SK-N-SH treated with all-trans-retinoic acid at 6 μM for 48 hours (cell line): ENCODE measurements at regions not wholly inside any gene's neighbourhood (a gene's known extent, or its start where the extent isn't known, plus 50 kb on each side); places are given as distances from the start of the nearest gene placed in this dataset.

Experiments
- ATAC-seq: fragments of 200-7000 bp; cut with Tn5 transposase; 3 replicates; pipeline ENCODE4 v1.9.1; 2020; ENCODE audit warnings: mild to moderate bottlenecking, moderate library complexity
- ARNTL ChIP-seq: fragments of 450-650 bp; formaldehyde crosslinking; IDR thresholded peaks from 2 replicates; pipeline ENCODE4 v1.5.0; 2020; ENCODE audit warnings: low read depth, mild to moderate bottlenecking, moderate library complexity, borderline replicate concordance
- BACH2 ChIP-seq: fragments of 250-450 bp; sonication (Bioruptor Pico); IDR thresholded peaks from 2 replicates; pipeline ENCODE4 v1.9.0; 2021; ENCODE audit warnings: mild to moderate bottlenecking, borderline replicate concordance
- CSDC2 ChIP-seq: fragments of 250-450 bp; sonication (Bioruptor Pico); IDR thresholded peaks from 2 replicates; pipeline ENCODE4 v1.5.0; 2020; ENCODE audit warnings: mild to moderate bottlenecking, moderate library complexity
- CSRNP3 ChIP-seq: fragments of 250-450 bp; sonication (Bioruptor Pico); IDR thresholded peaks from 2 replicates; pipeline ENCODE4 v1.5.1; 2021; ENCODE audit warnings: mild to moderate bottlenecking, moderate library complexity
- ESRRG ChIP-seq: fragments of 250-450 bp; sonication (Bioruptor Pico); IDR thresholded peaks from 2 replicates; pipeline ENCODE4 v1.6.1; 2021; ENCODE audit warnings: mild to moderate bottlenecking
- GLIS3 ChIP-seq: fragments of 250-450 bp; sonication (Bioruptor Pico); IDR thresholded peaks from 2 replicates; pipeline ENCODE4 v1.5.0; 2020; ENCODE audit warnings: mild to moderate bottlenecking, moderate library complexity
- ISL1 ChIP-seq: fragments of 250-450 bp; sonication (Bioruptor Pico); IDR thresholded peaks from 2 replicates; pipeline ENCODE4 v2.1.2; 2022; ENCODE audit warnings: mild to moderate bottlenecking, moderate library complexity
- OSR1 ChIP-seq: fragments of 250-450 bp; sonication (Bioruptor Pico); IDR thresholded peaks from 2 replicates; pipeline ENCODE4 v1.8.0; 2022; ENCODE audit warnings: moderate library complexity, mild to moderate bottlenecking, inconsistent platforms
- PATZ1 ChIP-seq: fragments of 250-450 bp; sonication (Bioruptor Pico); IDR thresholded peaks from 2 replicates; pipeline ENCODE4 v1.8.0; 2020; ENCODE audit warnings: mild to moderate bottlenecking, moderate library complexity, borderline replicate concordance
- PPARA ChIP-seq: fragments of 250-450 bp; sonication (Bioruptor Pico); IDR thresholded peaks from 2 replicates; pipeline ENCODE4 v1.5.0; 2020; ENCODE audit warnings: mild to moderate bottlenecking, borderline replicate concordance
- RARB ChIP-seq: fragments of 250-450 bp; sonication (Bioruptor Pico); IDR thresholded peaks from 2 replicates; pipeline ENCODE4 v1.8.0; 2021; ENCODE audit warnings: mild to moderate bottlenecking, moderate library complexity
- SNAI2 ChIP-seq: fragments of 250-450 bp; sonication (Bioruptor Pico); IDR thresholded peaks from 2 replicates; pipeline ENCODE4 v1.5.0; 2020; ENCODE audit warnings: mild to moderate bottlenecking, moderate library complexity
- TCF4 ChIP-seq: fragments of 250-450 bp; sonication (Bioruptor Pico); IDR thresholded peaks from 2 replicates; pipeline ENCODE4 v1.8.0; 2021; ENCODE audit warnings: mild to moderate bottlenecking, moderate library complexity, borderline replicate concordance
- TOX ChIP-seq: fragments of 250-450 bp; sonication (Bioruptor Pico); IDR thresholded peaks from 2 replicates; pipeline ENCODE4 v1.8.0; 2021; ENCODE audit warnings: mild to moderate bottlenecking, moderate library complexity, borderline replicate concordance
- TSHZ2 ChIP-seq: fragments of 250-450 bp; sonication (Bioruptor Pico); IDR thresholded peaks from 2 replicates; pipeline ENCODE4 v1.5.0; 2020; ENCODE audit warnings: mild to moderate bottlenecking, moderate library complexity
- ZC3H10 ChIP-seq: fragments of 250-450 bp; sonication (Bioruptor Pico); IDR thresholded peaks from 2 replicates; pipeline ENCODE4 v1.5.1; 2021; ENCODE audit warnings: mild to moderate bottlenecking, moderate library complexity
- ZFP3 ChIP-seq: fragments of 250-450 bp; sonication (Bioruptor Pico); IDR thresholded peaks from 2 replicates; pipeline ENCODE4 v1.5.0; 2020; ENCODE audit warnings: mild to moderate bottlenecking, moderate library complexity
- ZFP30 ChIP-seq: fragments of 450-650 bp; formaldehyde crosslinking; IDR thresholded peaks from 2 replicates; pipeline ENCODE4 v1.5.0; 2022; ENCODE audit warnings: mild to moderate bottlenecking, moderate library complexity
- ZNF565 ChIP-seq: fragments of 450-650 bp; formaldehyde crosslinking; conservative IDR thresholded peaks from 2 replicates; pipeline ENCODE4 v1.5.0; 2020; ENCODE audit warnings: low read depth, mild to moderate bottlenecking, moderate library complexity
- ZNF70 ChIP-seq: fragments of 450-650 bp; formaldehyde crosslinking; IDR thresholded peaks from 2 replicates; pipeline ENCODE4 v1.5.0; 2020; ENCODE audit warnings: mild to moderate bottlenecking, moderate library complexity
- ZNF8 ChIP-seq: fragments of 450-650 bp; formaldehyde crosslinking; IDR thresholded peaks from 2 replicates; pipeline ENCODE4 v1.5.0; 2020; ENCODE audit warnings: mild to moderate bottlenecking, moderate library complexity
- TF ChIP-seq, protein P1 (sequence below): fragments of 250-450 bp; sonication (Bioruptor Pico); IDR thresholded peaks from 2 replicates; pipeline ENCODE4 v1.8.0; 2021; ENCODE audit warnings: low read depth, mild to moderate bottlenecking, moderate library complexity, borderline replicate concordance

GRCh38 chr13:38542601-38543000 lies 144.3 kb upstream of the FREM2 start (continued):
- TF ChIP-seq ZC3H10 (CRISPR knock-in tag) (no peak), ZFP30 (CRISPR knock-in tag) (no peak)

DNA sequence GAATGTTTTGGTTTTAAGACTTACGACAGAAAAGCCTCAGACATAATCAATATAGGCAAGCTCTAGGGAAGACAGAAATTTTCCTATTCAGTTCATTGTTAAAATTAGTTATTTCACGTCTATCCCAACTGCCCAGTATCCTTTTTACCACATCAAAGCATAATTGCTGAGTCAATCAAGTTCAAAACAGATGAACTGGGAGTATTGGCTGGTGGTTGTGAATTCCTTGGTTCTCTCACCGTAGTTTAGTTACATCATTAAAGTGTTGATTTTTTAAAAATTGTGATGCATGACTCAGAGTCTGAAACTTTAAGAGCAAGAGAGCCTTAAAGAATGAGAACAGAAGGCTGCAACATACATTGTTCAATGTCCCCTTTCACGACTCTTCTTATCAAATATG lies 143.3 kb upstream of the FREM2 start:
- no peak for TF ChIP-seq TOX
- no peak for TF ChIP-seq ZFP3 (CRISPR knock-in tag)
- TF ChIP-seq, all 23 proteins: peak for 0
- ATAC-seq: no peak

DNA sequence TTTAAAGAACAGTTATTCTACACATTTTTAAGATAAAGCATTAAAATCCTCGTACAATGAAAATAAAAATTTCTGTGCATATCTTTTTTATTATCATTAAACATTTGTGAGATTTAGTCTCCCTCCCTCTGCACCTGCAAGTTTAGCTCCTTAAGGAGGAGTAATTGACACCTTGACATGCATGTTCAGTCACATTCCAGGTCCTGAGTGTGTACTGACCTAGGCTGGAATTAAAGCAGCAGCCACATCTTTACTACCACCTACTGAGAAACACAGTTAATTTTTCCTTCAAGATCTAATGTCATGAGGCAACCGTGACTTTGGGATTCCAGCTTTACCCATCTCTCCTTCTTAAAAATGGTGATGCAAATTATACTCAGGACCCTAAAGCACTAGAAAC lies 123.1 kb upstream of the FREM2 start:
- TF ChIP-seq OSR1 (CRISPR knock-in tag) (no peak), ZC3H10 (CRISPR knock-in tag) (no peak), PPARA (CRISPR knock-in tag) (no peak), ZFP30 (CRISPR knock-in tag) (no peak), ESRRG (CRISPR knock-in tag) (no peak), BACH2 (CRISPR knock-in tag) (no peak), ZNF8 (CRISPR knock-in tag) (no peak), ZNF565 (CRISPR knock-in tag) (no peak), GLIS3 (CRISPR knock-in tag) (no peak), ZFP3 (CRISPR knock-in tag) (no peak), ARNTL (CRISPR knock-in tag) (no peak), ISL1 (CRISPR knock-in tag) (no peak), TCF4 (CRISPR knock-in tag) (no peak), RARB (CRISPR knock-in tag) (no peak), CSRNP3 (no peak), CSDC2 (no peak), ZNF70 (no peak), TOX (no peak)
- TF ChIP-seq, protein P1, sequence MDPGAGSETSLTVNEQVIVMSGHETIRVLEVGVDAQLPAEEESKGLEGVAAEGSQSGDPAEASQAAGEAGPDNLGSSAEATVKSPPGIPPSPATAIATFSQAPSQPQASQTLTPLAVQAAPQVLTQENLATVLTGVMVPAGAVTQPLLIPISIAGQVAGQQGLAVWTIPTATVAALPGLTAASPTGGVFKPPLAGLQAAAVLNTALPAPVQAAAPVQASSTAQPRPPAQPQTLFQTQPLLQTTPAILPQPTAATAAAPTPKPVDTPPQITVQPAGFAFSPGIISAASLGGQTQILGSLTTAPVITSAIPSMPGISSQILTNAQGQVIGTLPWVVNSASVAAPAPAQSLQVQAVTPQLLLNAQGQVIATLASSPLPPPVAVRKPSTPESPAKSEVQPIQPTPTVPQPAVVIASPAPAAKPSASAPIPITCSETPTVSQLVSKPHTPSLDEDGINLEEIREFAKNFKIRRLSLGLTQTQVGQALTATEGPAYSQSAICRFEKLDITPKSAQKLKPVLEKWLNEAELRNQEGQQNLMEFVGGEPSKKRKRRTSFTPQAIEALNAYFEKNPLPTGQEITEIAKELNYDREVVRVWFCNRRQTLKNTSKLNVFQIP: no peak
- TF ChIP-seq, all 23 proteins: peak for 0
- ATAC-seq: no peak

DNA sequence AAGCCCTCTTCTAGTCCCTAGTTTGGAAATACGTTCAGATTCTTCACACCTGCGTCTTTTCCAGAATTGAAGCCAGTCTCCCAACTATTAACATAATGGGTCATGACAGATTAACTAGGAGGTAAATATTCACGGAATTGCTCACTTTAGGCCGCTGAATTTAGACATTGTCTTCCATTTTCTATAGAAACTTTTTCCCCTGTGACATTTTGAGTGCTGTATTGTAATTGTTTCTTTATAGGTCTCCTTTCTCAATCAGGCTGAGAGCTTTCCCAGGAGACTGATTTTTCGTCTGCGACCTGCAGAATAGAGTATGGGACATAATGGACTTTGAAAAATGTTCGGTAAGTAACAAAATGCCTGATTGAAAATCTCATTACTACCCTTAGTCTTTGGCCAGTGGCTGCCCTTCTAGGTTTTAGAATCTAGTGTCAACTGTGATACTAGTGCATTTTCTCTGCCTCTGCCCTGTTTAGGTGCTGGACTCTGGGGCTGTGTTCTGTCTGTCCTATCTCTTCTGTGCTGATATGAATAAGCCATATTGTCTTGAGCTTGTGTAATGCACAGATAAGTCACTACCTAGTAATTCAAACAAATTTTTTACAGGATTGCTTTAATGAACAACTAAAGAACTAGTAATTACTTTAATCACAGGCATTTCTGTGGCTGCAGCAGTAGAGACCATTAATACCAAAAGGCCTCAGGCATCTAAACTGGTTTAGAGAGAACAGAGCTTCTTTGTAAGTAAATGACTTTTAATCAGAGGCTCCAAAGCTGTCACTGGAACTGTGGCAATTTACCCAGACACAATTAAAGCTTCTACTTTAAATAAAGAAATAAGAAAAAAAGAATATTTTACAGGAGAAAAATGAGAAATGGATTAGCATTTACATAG lies 122.4 kb upstream of the FREM2 start:
- no peak for ATAC-seq
- TF ChIP-seq CSDC2: no peak
- TF ChIP-seq GLIS3 (CRISPR knock-in tag): no peak
- TF ChIP-seq OSR1 (CRISPR knock-in tag): no peak

GRCh38 chr13:38566023-38566422 lies 120.9 kb upstream of the FREM2 start:
- no peak for ATAC-seq
- TF ChIP-seq, protein P1: no peak
- TF ChIP-seq TSHZ2 (CRISPR knock-in tag): no peak
- no peak for TF ChIP-seq ZFP3 (CRISPR knock-in tag)
- no peak for TF ChIP-seq ZC3H10 (CRISPR knock-in tag)
- no peak for TF ChIP-seq ZNF8 (CRISPR knock-in tag)
- no peak for TF ChIP-seq ZFP30 (CRISPR knock-in tag)
- no peak for TF ChIP-seq TOX
- TF ChIP-seq ESRRG (CRISPR knock-in tag): no peak
- TF ChIP-seq SNAI2 (CRISPR knock-in tag): no peak
- no peak for TF ChIP-seq PPARA (CRISPR knock-in tag)
- TF ChIP-seq TCF4 (CRISPR knock-in tag): no peak
- TF ChIP-seq RARB (CRISPR knock-in tag): no peak
- TF ChIP-seq ISL1 (CRISPR knock-in tag): no peak
- TF ChIP-seq PATZ1 (CRISPR knock-in tag): no peak
